ENCODE measurements at regions not wholly inside any gene's neighbourhood (a gene's known extent, or its start where the extent isn't known, plus 50 kb on each side); places are given as distances from the start of the nearest gene placed in this dataset.

GRCh38 chr4:167964766-167965373 lies 127.5 kb upstream of the ANXA10 start:
- Histone ChIP-seq H3K4me3 (ENCODE audit: low read depth, low read length) (no peak overlapping the region), H3K36me3 (replicated peaks) (no peaks in the 10 kb centered on the region), H3K27ac (no peak overlapping the region), H3K27me3 (replicated peaks) (no peaks in the 10 kb centered on the region)
- no peak for TF ChIP-seq CTCF (IDR thresholded peaks at IDR 0.05; ENCODE audit: low read depth, low read length, missing control alignments)
- DNase-seq: no peak
- in situ Hi-C loops (cut with HindIII; ENCODE audit: low pct_ligation_motif_present, low sequenced_read_pairs): no loop called here

GRCh38 chr4:167966143-167966542 lies 126.2 kb upstream of the ANXA10 start:
- DNase-seq: no peak

GRCh38 chr4:167973513-167973912 lies 118.8 kb upstream of the ANXA10 start:
- H3K4me3 ChIP-seq (ENCODE audit: low read depth, low read length): no peak overlapping the region
- H3K27me3 ChIP-seq (replicated peaks): no peaks in the 10 kb centered on the region
- no peak for DNase-seq
- TF ChIP-seq CTCF (IDR thresholded peaks at IDR 0.05; ENCODE audit: low read depth, low read length, missing control alignments): no peak
- H3K36me3 ChIP-seq (replicated peaks): no peaks in the 10 kb centered on the region
- H3K27ac ChIP-seq: no peak overlapping the region
- in situ Hi-C loops (cut with HindIII; ENCODE audit: low pct_ligation_motif_present, low sequenced_read_pairs): no loop called here

More at GRCh38 chr4:167966143-167966542, 126.2 kb upstream of the ANXA10 start:
- in situ Hi-C loops (cut with HindIII; ENCODE audit: low pct_ligation_motif_present, low sequenced_read_pairs): no loop called here
- Histone ChIP-seq H3K27ac (no peak overlapping the region), H3K27me3 (replicated peaks) (no peaks in the 10 kb centered on the region), H3K4me3 (ENCODE audit: low read depth, low read length) (no peak overlapping the region), H3K36me3 (replicated peaks) (no peaks in the 10 kb centered on the region)
- no peak for TF ChIP-seq CTCF (IDR thresholded peaks at IDR 0.05; ENCODE audit: low read depth, low read length, missing control alignments)

- no peaks in the 10 kb centered on the region for H3K36me3 ChIP-seq (replicated peaks)
- DNase-seq: no peak
- in situ Hi-C loops (cut with HindIII; ENCODE audit: low pct_ligation_motif_present, low sequenced_read_pairs): no loop called here
- no peak overlapping the region for H3K27ac ChIP-seq
- H3K4me3 ChIP-seq (ENCODE audit: low read depth, low read length): no peak overlapping the region
- H3K27me3 ChIP-seq (replicated peaks): no peaks in the 10 kb centered on the region
- no peak for TF ChIP-seq CTCF (IDR thresholded peaks at IDR 0.05; ENCODE audit: low read depth, low read length, missing control alignments)
Measured at GRCh38 chr4:167985565-167985964, 106.8 kb upstream of the ANXA10 start.

GRCh38 chr4:167986044-167986443 lies 106.3 kb upstream of the ANXA10 start:
- no peak overlapping the region for H3K27ac ChIP-seq
- no peaks in the 10 kb centered on the region for H3K36me3 ChIP-seq (replicated peaks)
- DNase-seq: no peak
- H3K4me3 ChIP-seq (ENCODE audit: low read depth, low read length): no peak overlapping the region
- no peak for TF ChIP-seq CTCF (IDR thresholded peaks at IDR 0.05; ENCODE audit: low read depth, low read length, missing control alignments)
- in situ Hi-C loops (cut with HindIII; ENCODE audit: low pct_ligation_motif_present, low sequenced_read_pairs): no loop called here
- H3K27me3 ChIP-seq (replicated peaks): no peaks in the 10 kb centered on the region

GRCh38 chr4:167987285-167987684 lies 105.1 kb upstream of the ANXA10 start:
- in situ Hi-C loops (cut with HindIII; ENCODE audit: low pct_ligation_motif_present, low sequenced_read_pairs): no loop called here
- TF ChIP-seq CTCF (IDR thresholded peaks at IDR 0.05; ENCODE audit: low read depth, low read length, missing control alignments): no peak
- Histone ChIP-seq H3K27me3 (replicated peaks) (no peaks in the 10 kb centered on the region), H3K4me3 (ENCODE audit: low read depth, low read length) (no peak overlapping the region), H3K36me3 (replicated peaks) (no peaks in the 10 kb centered on the region), H3K27ac (no peak overlapping the region)
- DNase-seq: no peak

All from brain microvascular endothelial cell (primary cell).